NB4 (cell line): ENCODE measurements at regions not wholly inside any gene's neighbourhood (a gene's known extent, or its start where the extent isn't known, plus 50 kb on each side); places are given as distances from the start of the nearest gene placed in this dataset.

Experiments
- MAX ChIP-seq: IDR thresholded peaks from 2 replicates; pipeline ENCODE4 v1.6.1; 2011; ENCODE audit warnings: low read depth, low read length
- MYC ChIP-seq: IDR thresholded peaks from 2 replicates; pipeline ENCODE4 v1.6.1; 2011; ENCODE audit warnings: low read depth, low read length
- POLR2A ChIP-seq: IDR thresholded peaks from 2 replicates; pipeline ENCODE4 v1.6.1; 2011; ENCODE audit warnings: mild to moderate bottlenecking; ENCODE audit not compliant: insufficient read length; ENCODE audit errors: extremely low read depth
- TF ChIP-seq, protein P1 (sequence below): IDR thresholded peaks from one replicate; pipeline ENCODE4 v1.5.1; 2012; ENCODE audit warnings: low read depth, low read length

DNA sequence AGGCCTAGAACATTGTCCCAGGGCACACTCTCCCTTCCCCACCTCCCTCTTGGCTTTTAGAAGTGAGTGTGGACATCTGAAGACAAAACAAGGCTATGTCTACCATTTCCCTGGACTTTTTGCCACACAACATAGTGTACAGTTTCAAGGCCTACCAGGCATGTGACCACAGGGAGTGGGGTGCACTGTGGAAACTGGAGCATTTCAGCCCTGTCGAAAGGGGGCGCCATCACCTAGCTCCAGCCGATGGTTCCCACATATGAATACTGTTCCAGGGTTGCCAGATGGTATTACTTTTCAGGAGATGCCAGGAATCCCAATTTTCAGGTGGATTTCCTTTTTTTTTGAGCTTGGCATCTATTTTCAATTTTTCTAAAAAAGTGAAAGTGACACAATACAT, 140.7 kb downstream of the KATNIP start:
- TF ChIP-seq POLR2A (no peak), MAX (no peak), MYC (no peak)
- TF ChIP-seq, protein P1, sequence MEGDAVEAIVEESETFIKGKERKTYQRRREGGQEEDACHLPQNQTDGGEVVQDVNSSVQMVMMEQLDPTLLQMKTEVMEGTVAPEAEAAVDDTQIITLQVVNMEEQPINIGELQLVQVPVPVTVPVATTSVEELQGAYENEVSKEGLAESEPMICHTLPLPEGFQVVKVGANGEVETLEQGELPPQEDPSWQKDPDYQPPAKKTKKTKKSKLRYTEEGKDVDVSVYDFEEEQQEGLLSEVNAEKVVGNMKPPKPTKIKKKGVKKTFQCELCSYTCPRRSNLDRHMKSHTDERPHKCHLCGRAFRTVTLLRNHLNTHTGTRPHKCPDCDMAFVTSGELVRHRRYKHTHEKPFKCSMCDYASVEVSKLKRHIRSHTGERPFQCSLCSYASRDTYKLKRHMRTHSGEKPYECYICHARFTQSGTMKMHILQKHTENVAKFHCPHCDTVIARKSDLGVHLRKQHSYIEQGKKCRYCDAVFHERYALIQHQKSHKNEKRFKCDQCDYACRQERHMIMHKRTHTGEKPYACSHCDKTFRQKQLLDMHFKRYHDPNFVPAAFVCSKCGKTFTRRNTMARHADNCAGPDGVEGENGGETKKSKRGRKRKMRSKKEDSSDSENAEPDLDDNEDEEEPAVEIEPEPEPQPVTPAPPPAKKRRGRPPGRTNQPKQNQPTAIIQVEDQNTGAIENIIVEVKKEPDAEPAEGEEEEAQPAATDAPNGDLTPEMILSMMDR: peak; percentile 81
